ENCODE measurements at regions not wholly inside any gene's neighbourhood (a gene's known extent, or its start where the extent isn't known, plus 50 kb on each side); places are given as distances from the start of the nearest gene placed in this dataset.

GRCh38 chr3:117400303-117400702, 690.7 kb downstream of the TUSC7 start:
- POLR2A ChIA-PET = no interaction called here
- Histone ChIP-seq H3K27me3 (ENCODE audit: control insufficient read depth, insufficient read depth, low read length) (no peaks in the 10 kb centered on the region), H3K9me3 (ENCODE audit: control insufficient read depth, insufficient read depth, low read length) (no peaks in the 10 kb centered on the region), H3K4me3 (ENCODE audit: low read depth, low read length) (no peak overlapping the region), H3K27ac (ENCODE audit: low read depth, low read length) (no peak overlapping the region)
- CTCF ChIA-PET = interaction anchor here (0.9 to 1.4 kb wide), 4 partner anchors 10 to 381 kb away, joined by 3 to 4 read pairs (median 3); no protein-coding TSS in a partner anchor
- no peak for DNase-seq (ENCODE audit: low read depth, low spot score)
- TF ChIP-seq, protein P1, sequence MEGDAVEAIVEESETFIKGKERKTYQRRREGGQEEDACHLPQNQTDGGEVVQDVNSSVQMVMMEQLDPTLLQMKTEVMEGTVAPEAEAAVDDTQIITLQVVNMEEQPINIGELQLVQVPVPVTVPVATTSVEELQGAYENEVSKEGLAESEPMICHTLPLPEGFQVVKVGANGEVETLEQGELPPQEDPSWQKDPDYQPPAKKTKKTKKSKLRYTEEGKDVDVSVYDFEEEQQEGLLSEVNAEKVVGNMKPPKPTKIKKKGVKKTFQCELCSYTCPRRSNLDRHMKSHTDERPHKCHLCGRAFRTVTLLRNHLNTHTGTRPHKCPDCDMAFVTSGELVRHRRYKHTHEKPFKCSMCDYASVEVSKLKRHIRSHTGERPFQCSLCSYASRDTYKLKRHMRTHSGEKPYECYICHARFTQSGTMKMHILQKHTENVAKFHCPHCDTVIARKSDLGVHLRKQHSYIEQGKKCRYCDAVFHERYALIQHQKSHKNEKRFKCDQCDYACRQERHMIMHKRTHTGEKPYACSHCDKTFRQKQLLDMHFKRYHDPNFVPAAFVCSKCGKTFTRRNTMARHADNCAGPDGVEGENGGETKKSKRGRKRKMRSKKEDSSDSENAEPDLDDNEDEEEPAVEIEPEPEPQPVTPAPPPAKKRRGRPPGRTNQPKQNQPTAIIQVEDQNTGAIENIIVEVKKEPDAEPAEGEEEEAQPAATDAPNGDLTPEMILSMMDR (IDR thresholded peaks at IDR 0.05; ENCODE audit: low read depth, low read length) = no peak

- H3K27ac ChIP-seq (ENCODE audit: low read depth, low read length) = no peak overlapping the region
- DNase-seq (ENCODE audit: low read depth, low spot score) = no peak
- H3K27me3 ChIP-seq (ENCODE audit: control insufficient read depth, insufficient read depth, low read length) = no peaks in the 10 kb centered on the region
- CTCF ChIA-PET = no interaction called here
- H3K9me3 ChIP-seq (ENCODE audit: control insufficient read depth, insufficient read depth, low read length) = no peaks in the 10 kb centered on the region
- TF ChIP-seq, protein P1 (IDR thresholded peaks at IDR 0.05; ENCODE audit: low read depth, low read length) = no peak
- POLR2A ChIA-PET = no interaction called here
- H3K4me3 ChIP-seq (ENCODE audit: low read depth, low read length) = no peak overlapping the region
These were observed 694.6 kb downstream of the TUSC7 start for GRCh38 chr3:117404141-117404540.

GRCh38 chr3:117404730-117405129, 695.2 kb downstream of the TUSC7 start:
- Histone ChIP-seq H3K27me3 (ENCODE audit: control insufficient read depth, insufficient read depth, low read length) (no peaks in the 10 kb centered on the region), H3K4me3 (ENCODE audit: low read depth, low read length) (no peak overlapping the region), H3K27ac (ENCODE audit: low read depth, low read length) (no peak overlapping the region), H3K9me3 (ENCODE audit: control insufficient read depth, insufficient read depth, low read length) (no peaks in the 10 kb centered on the region)
- POLR2A ChIA-PET = no interaction called here
- CTCF ChIA-PET = interaction anchor here (0.6 kb wide), 1 partner anchor 294 kb away, joined by 7 read pairs; no protein-coding TSS in a partner anchor
- no peak for DNase-seq (ENCODE audit: low read depth, low spot score)
- TF ChIP-seq, protein P1 (IDR thresholded peaks at IDR 0.05; ENCODE audit: low read depth, low read length) = no peak

DNA sequence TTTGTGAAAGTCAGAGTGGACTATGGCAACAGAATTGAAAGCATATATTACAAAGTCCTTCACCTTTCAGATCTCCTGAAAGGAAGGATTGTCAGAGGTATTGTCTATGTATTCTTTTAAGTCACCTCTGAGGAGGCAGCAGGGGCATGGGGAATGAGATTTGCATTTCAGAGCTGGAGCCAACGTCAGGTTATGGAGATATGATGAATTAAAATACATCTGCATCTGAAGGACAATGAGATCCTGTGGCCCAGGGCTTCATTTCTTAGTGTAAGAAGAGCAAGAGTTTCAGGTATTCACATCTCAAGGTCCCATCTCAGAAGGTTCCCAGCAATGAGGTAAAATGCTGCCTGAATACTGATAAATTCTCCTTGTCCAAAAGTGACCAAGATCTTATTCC, 695.8 kb downstream of the TUSC7 start:
- ChIA-PET CTCF (no interaction called here), POLR2A (no interaction called here)

GRCh38 chr3:117407317-117407716, 697.7 kb downstream of the TUSC7 start:
- no peak for DNase-seq (ENCODE audit: low read depth, low spot score)
- TF ChIP-seq, protein P1 (IDR thresholded peaks at IDR 0.05; ENCODE audit: low read depth, low read length) = peak; percentile 39
- Histone ChIP-seq H3K9me3 (ENCODE audit: control insufficient read depth, insufficient read depth, low read length) (no peaks in the 10 kb centered on the region), H3K27me3 (ENCODE audit: control insufficient read depth, insufficient read depth, low read length) (no peaks in the 10 kb centered on the region), H3K27ac (ENCODE audit: low read depth, low read length) (no peak overlapping the region), H3K4me3 (ENCODE audit: low read depth, low read length) (no peak overlapping the region)
- POLR2A ChIA-PET = no interaction called here
- CTCF ChIA-PET = no interaction called here

More for the DNA sequence above, 695.8 kb downstream of the TUSC7 start:
- TF ChIP-seq, protein P1 (IDR thresholded peaks at IDR 0.05; ENCODE audit: low read depth, low read length) = no peak
- DNase-seq (ENCODE audit: low read depth, low spot score) = no peak
- H3K9me3 ChIP-seq (ENCODE audit: control insufficient read depth, insufficient read depth, low read length) = no peaks in the 10 kb centered on the region
- H3K27ac ChIP-seq (ENCODE audit: low read depth, low read length) = no peak overlapping the region
- no peak overlapping the region for H3K4me3 ChIP-seq (ENCODE audit: low read depth, low read length)
- no peaks in the 10 kb centered on the region for H3K27me3 ChIP-seq (ENCODE audit: control insufficient read depth, insufficient read depth, low read length)
